CD8-positive, alpha-beta memory T cell (primary cell): ENCODE measurements at regions not wholly inside any gene's neighbourhood (a gene's known extent, or its start where the extent isn't known, plus 50 kb on each side); places are given as distances from the start of the nearest gene placed in this dataset.
"Not testable (repeated sequence)": the region's sequence is repeated elsewhere in the genome, so short reads cannot be mapped to it uniquely, and the experiment has no call there.

Experiments used
- CTCF ChIA-PET: fragments of 350-600 bp; sonication (Branson Sonifier 250); formaldehyde crosslinking; loops from one replicate; lab custom pipeline; 2021; ENCODE audit warnings: antibody characterized with exemption; lab: Charles Lee
- POLR2A ChIA-PET: fragments of 350-600 bp; sonication (Branson Sonifier 250); formaldehyde crosslinking; loops from one replicate; lab custom pipeline; 2021; ENCODE audit warnings: antibody characterized with exemption; lab: Charles Lee
- DNase-seq, 5 donors: peaks; one replicate each; pipeline versions ENCODE4 v3.0.0 to v3.0.0-alpha.2; 2020 to 2022; ENCODE audit warnings: mixed read lengths in 1 of 5
- H3K27ac ChIP-seq: one replicate; pipeline ENCODE4 v1.7.0; 2013; ENCODE audit warnings: low read depth, mild to moderate bottlenecking, low read length, moderate library complexity
- H3K27me3 ChIP-seq: 2 replicates; pipeline ENCODE4 v1.7.0; 2013; ENCODE audit warnings: low read length, mild to moderate bottlenecking; ENCODE audit not compliant: insufficient read depth, poor library complexity, severe bottlenecking
- H3K36me3 ChIP-seq: 2 replicates; pipeline ENCODE4 v1.7.0; 2013; ENCODE audit warnings: mild to moderate bottlenecking, low read length, moderate library complexity; ENCODE audit not compliant: insufficient read depth
- H3K4me1 ChIP-seq: 2 replicates; pipeline ENCODE4 v1.7.0; 2013; ENCODE audit warnings: mild to moderate bottlenecking, low read length, moderate library complexity; ENCODE audit not compliant: insufficient read depth
- H3K4me3 ChIP-seq: 2 replicates; pipeline ENCODE4 v1.7.0; 2013; ENCODE audit warnings: mild to moderate bottlenecking, low read length
- H3K9me3 ChIP-seq: 2 replicates; pipeline ENCODE4 v1.7.0; 2013; ENCODE audit warnings: mild to moderate bottlenecking, low read length
- H3K27ac Mint-ChIP-seq, 8 donors: one replicate each; pipeline ENCODE4 v1.8.0; 2020 to 2021; ENCODE audit warnings: mixed read lengths in 8 of 8, mild to moderate bottlenecking in 6 of 8, inconsistent platforms in 3 of 8, moderate library complexity in 3 of 8
- H3K27me3 Mint-ChIP-seq, 2 donors: one replicate each; pipeline ENCODE4 v1.8.0; 2020 to 2021; ENCODE audit warnings: mixed read lengths in 2 of 2, mild to moderate bottlenecking in 1 of 2, moderate library complexity in 1 of 2
- H3K36me3 Mint-ChIP-seq, 3 donors: one replicate each; pipeline ENCODE4 v1.8.0; 2020 to 2021; ENCODE audit warnings: mixed read lengths in 3 of 3, inconsistent platforms in 1 of 3, mild to moderate bottlenecking in 1 of 3
- H3K4me1 Mint-ChIP-seq, 3 donors: one replicate each; pipeline ENCODE4 v1.8.0; 2020 to 2021; ENCODE audit warnings: mixed read lengths in 3 of 3, inconsistent platforms in 1 of 3, mild to moderate bottlenecking in 1 of 3
- H3K4me3 Mint-ChIP-seq, 7 donors: one replicate each; pipeline ENCODE4 v1.8.0; 2020 to 2021; ENCODE audit warnings: mixed read lengths in 7 of 7, mild to moderate bottlenecking in 6 of 7, moderate library complexity in 4 of 7, inconsistent platforms in 2 of 7
- H3K9me3 Mint-ChIP-seq, 5 donors: one replicate each; pipeline ENCODE4 v1.8.0; 2020 to 2022; ENCODE audit warnings: mixed read lengths in 5 of 5, mild to moderate bottlenecking in 3 of 5, moderate library complexity in 2 of 5, inconsistent platforms in 1 of 5

- Histone ChIP-seq H3K36me3 (no peaks in the 10 kb centered on the region), H3K27ac (no peak overlapping the region), H3K4me3 (no peak overlapping the region), H3K4me1 (no peaks in the 10 kb centered on the region), H3K27me3 (no peaks in the 10 kb centered on the region), H3K9me3 (no peaks in the 10 kb centered on the region)
- Mint-ChIP-seq H3K36me3 (no peaks in the 10 kb centered on the region), H3K4me3 (no peak overlapping the region), H3K9me3 (peaks cover 0 to 3% (median 0%) of the 10 kb centered on the region in 5 donors), H3K27me3 (peaks cover 0 to 2% of the 10 kb centered on the region in 2 donors), H3K4me1 (no peaks in the 10 kb centered on the region), H3K27ac (no peak overlapping the region)
- POLR2A ChIA-PET = no interaction called here
- CTCF ChIA-PET = no interaction called here
- no peak for DNase-seq
Measured at GRCh38 chr6:153302133-153302532, 171.1 kb upstream of the RGS17 start.

- H3K36me3 ChIP-seq = no peaks in the 10 kb centered on the region
- no peaks in the 10 kb centered on the region for H3K9me3 ChIP-seq
- no peaks in the 10 kb centered on the region for H3K4me1 ChIP-seq
- H3K27me3 Mint-ChIP-seq = peaks cover 0 to 2% of the 10 kb centered on the region in 2 donors
- no peaks in the 10 kb centered on the region for H3K36me3 Mint-ChIP-seq
- ChIA-PET CTCF (interaction anchor here (0.7 kb wide), 1 partner anchor 20 kb away, joined by 3 read pairs; no protein-coding TSS in a partner anchor), POLR2A (no interaction called here)
- DNase-seq = no peak
- H3K4me3 ChIP-seq = no peak overlapping the region
- H3K4me3 Mint-ChIP-seq = no peak overlapping the region
- peaks cover 0 to 3% (median 0%) of the 10 kb centered on the region in 5 donors for H3K9me3 Mint-ChIP-seq
- no peaks in the 10 kb centered on the region for H3K4me1 Mint-ChIP-seq
- no peaks in the 10 kb centered on the region for H3K27me3 ChIP-seq
- no peak overlapping the region for H3K27ac Mint-ChIP-seq
- no peak overlapping the region for H3K27ac ChIP-seq
Measured at GRCh38 chr6:153301602-153302001, 170.5 kb upstream of the RGS17 start.

- H3K27me3 Mint-ChIP-seq, H3K4me1 Mint-ChIP-seq, H3K27me3 ChIP-seq, H3K9me3 ChIP-seq, H3K4me1 ChIP-seq, CTCF ChIA-PET, H3K36me3 Mint-ChIP-seq, POLR2A ChIA-PET, DNase-seq, H3K36me3 ChIP-seq, H3K27ac ChIP-seq, H3K27ac Mint-ChIP-seq, H3K4me3 ChIP-seq, H3K4me3 Mint-ChIP-seq: not testable (repeated sequence)
- peaks cover 0 to 24% (median 2%) of the 10 kb centered on the region in 5 donors for H3K9me3 Mint-ChIP-seq
Measured at GRCh38 chr6:153282456-153282855, 151.4 kb upstream of the RGS17 start.

GRCh38 chr6:153275997-153276396 lies 144.9 kb upstream of the RGS17 start:
- H3K4me3 ChIP-seq = no peak overlapping the region
- no peak overlapping the region for H3K27ac ChIP-seq
- ChIA-PET CTCF (no interaction called here), POLR2A (no interaction called here)
- Mint-ChIP-seq H3K27me3 (peaks cover 0 to 4% of the 10 kb centered on the region in 2 donors), H3K36me3 (no peaks in the 10 kb centered on the region), H3K4me1 (no peaks in the 10 kb centered on the region), H3K4me3 (no peak overlapping the region), H3K27ac (no peak overlapping the region), H3K9me3 (peaks cover 0 to 16% (median 0%) of the 10 kb centered on the region in 5 donors)
- no peaks in the 10 kb centered on the region for H3K27me3 ChIP-seq
- H3K4me1 ChIP-seq = no peaks in the 10 kb centered on the region
- no peaks in the 10 kb centered on the region for H3K9me3 ChIP-seq
- DNase-seq = no peak
- no peaks in the 10 kb centered on the region for H3K36me3 ChIP-seq

- Mint-ChIP-seq H3K27ac (no peak overlapping the region), H3K36me3 (no peaks in the 10 kb centered on the region), H3K4me1 (no peaks in the 10 kb centered on the region), H3K27me3 (peaks cover 0 to 1% of the 10 kb centered on the region in 2 donors), H3K4me3 (no peak overlapping the region), H3K9me3 (peaks cover 0 to 8% (median 0%) of the 10 kb centered on the region in 5 donors)
- no peaks in the 10 kb centered on the region for H3K27me3 ChIP-seq
- H3K27ac ChIP-seq = no peak overlapping the region
- CTCF ChIA-PET = no interaction called here
- no peaks in the 10 kb centered on the region for H3K36me3 ChIP-seq
- DNase-seq = no peak
- H3K9me3 ChIP-seq = no peaks in the 10 kb centered on the region
- POLR2A ChIA-PET = no interaction called here
- H3K4me1 ChIP-seq = no peaks in the 10 kb centered on the region
- H3K4me3 ChIP-seq = no peak overlapping the region
Measured at GRCh38 chr6:153272201-153272980, 141.3 kb upstream of the RGS17 start.

- Mint-ChIP-seq H3K4me3 (no peak overlapping the region), H3K4me1 (no peaks in the 10 kb centered on the region), H3K27me3 (peaks cover 0 to 3% of the 10 kb centered on the region in 2 donors), H3K36me3 (no peaks in the 10 kb centered on the region), H3K27ac (no peak overlapping the region), H3K9me3 (peaks cover 0 to 5% (median 4%) of the 10 kb centered on the region in 5 donors)
- Histone ChIP-seq H3K27me3 (no peaks in the 10 kb centered on the region), H3K9me3 (no peaks in the 10 kb centered on the region), H3K27ac (no peak overlapping the region), H3K36me3 (no peaks in the 10 kb centered on the region), H3K4me1 (no peaks in the 10 kb centered on the region), H3K4me3 (no peak overlapping the region)
- ChIA-PET CTCF (no interaction called here), POLR2A (no interaction called here)
- no peak for DNase-seq
Measured at GRCh38 chr6:153263489-153263888, 132.4 kb upstream of the RGS17 start.

- Histone ChIP-seq H3K4me3 (no peak overlapping the region), H3K36me3 (no peaks in the 10 kb centered on the region), H3K4me1 (no peaks in the 10 kb centered on the region), H3K9me3 (no peaks in the 10 kb centered on the region), H3K27me3 (no peaks in the 10 kb centered on the region), H3K27ac (no peak overlapping the region)
- Mint-ChIP-seq H3K4me1 (no peaks in the 10 kb centered on the region), H3K4me3 (no peak overlapping the region), H3K27me3 (peaks cover 0 to 1% of the 10 kb centered on the region in 2 donors), H3K36me3 (no peaks in the 10 kb centered on the region), H3K9me3 (peaks cover 0 to 6% (median 0%) of the 10 kb centered on the region in 5 donors), H3K27ac (no peak overlapping the region)
- DNase-seq = no peak
- ChIA-PET POLR2A (no interaction called here), CTCF (no interaction called here)
Measured at GRCh38 chr6:153251326-153251725, 120.2 kb upstream of the RGS17 start.

GRCh38 chr6:153237670-153238069 lies 106.6 kb upstream of the RGS17 start:
- Mint-ChIP-seq H3K36me3 (no peaks in the 10 kb centered on the region), H3K9me3 (peaks cover 0 to 8% (median 0%) of the 10 kb centered on the region in 5 donors), H3K27me3 (peaks cover 0 to 5% of the 10 kb centered on the region in 2 donors), H3K27ac (no peak overlapping the region), H3K4me3 (no peak overlapping the region), H3K4me1 (no peaks in the 10 kb centered on the region)
- Histone ChIP-seq H3K27me3 (peaks cover 3% of the 10 kb centered on the region), H3K27ac (no peak overlapping the region), H3K9me3 (no peaks in the 10 kb centered on the region), H3K36me3 (no peaks in the 10 kb centered on the region), H3K4me1 (no peaks in the 10 kb centered on the region), H3K4me3 (no peak overlapping the region)
- ChIA-PET POLR2A (no interaction called here), CTCF (no interaction called here)
- DNase-seq = no peak
